DMS114 treated with DMSO at 0.1 percent for 48 hours (cell line): ENCODE measurements at regions not wholly inside any gene's neighbourhood (a gene's known extent, or its start where the extent isn't known, plus 50 kb on each side); places are given as distances from the start of the nearest gene placed in this dataset.

Source experiments
- DNase-seq: peaks from one replicate; lab custom pipeline; 2025; ENCODE audit not compliant: unreplicated experiment; lab: John Stamatoyannopoulos, UW

- no peak for DNase-seq
Observed at GRCh38 chr2:168338803-168339437, 91.5 kb upstream of the STK39 start.

- no peak for DNase-seq
Observed at GRCh38 chr2:168340931-168341330, 93.5 kb upstream of the STK39 start.

- no peak for DNase-seq
Observed at GRCh38 chr2:168343586-168343985, 96.2 kb upstream of the STK39 start.

- no peak for DNase-seq
Observed at GRCh38 chr2:168344706-168345105, 97.3 kb upstream of the STK39 start.

GRCh38 chr2:168345601-168346000 lies 98.2 kb upstream of the STK39 start:
- no peak for DNase-seq

GRCh38 chr2:168346725-168347477 lies 99.5 kb upstream of the STK39 start:
- DNase-seq = peak; percentile 48

GRCh38 chr2:168348076-168348475 lies 100.7 kb upstream of the STK39 start:
- DNase-seq = peak; percentile 12

GRCh38 chr2:168350380-168350779 lies 103.0 kb upstream of the STK39 start:
- DNase-seq = no peak

GRCh38 chr2:168353251-168353650 lies 102.8 kb upstream of the CERS6 start:
- DNase-seq = no peak

GRCh38 chr2:168354499-168354898 lies 101.6 kb upstream of the CERS6 start:
- DNase-seq = no peak

- DNase-seq = no peak
Observed at GRCh38 chr2:168355121-168355520, 101.0 kb upstream of the CERS6 start.

GRCh38 chr2:168355779-168356476 lies 100.1 kb upstream of the CERS6 start:
- no peak for DNase-seq

- DNase-seq = no peak
Observed at GRCh38 chr2:168356477-168356835, 99.6 kb upstream of the CERS6 start.

- DNase-seq = no peak
Observed at GRCh38 chr2:168357797-168358472, 98.1 kb upstream of the CERS6 start.

GRCh38 chr2:168359082-168359481 lies 97.0 kb upstream of the CERS6 start:
- no peak for DNase-seq

- DNase-seq = no peak
Observed at GRCh38 chr2:168363347-168364092, 92.6 kb upstream of the CERS6 start.

- DNase-seq = no peak
Observed at GRCh38 chr2:168365094-168365621, 90.9 kb upstream of the CERS6 start.

GRCh38 chr2:168369031-168369430 lies 87.0 kb upstream of the CERS6 start:
- no peak for DNase-seq

- DNase-seq = no peak
Observed at GRCh38 chr2:168371273-168372019, 84.6 kb upstream of the CERS6 start.

GRCh38 chr2:168373468-168373867 lies 82.6 kb upstream of the CERS6 start:
- no peak for DNase-seq
